K562 (cell line): ENCODE measurements at regions not wholly inside any gene's neighbourhood (a gene's known extent, or its start where the extent isn't known, plus 50 kb on each side); places are given as distances from the start of the nearest gene placed in this dataset.
A peak's percentile ranks its signal among the peaks of the same experiment; 100 is the strongest.

ENCODE experiments used
- ATAC-seq: fragments of 200-7000 bp; cut with Tn5 transposase; 3 replicates; pipeline ENCODE4 v1.9.1; 2020; ENCODE audit warnings: moderate library complexity
- BruUV-seq: library from RNA; stranded (reverse); fragments of 400-500 nt; replicated peaks from 2 replicates; lab custom pipeline; 2021; lab: Mats Ljungman, UMichigan
- CTCF ChIA-PET: fragments of 300-600 bp; formaldehyde crosslinking; extraction: SDS; loops from one replicate; lab custom pipeline; 2021; ENCODE audit warnings: low intra/inter-chr PET ratio; lab: Yijun Ruan, JAX
- POLR2A ChIA-PET: fragments of 300-600, 350-650 bp; sonication (Branson Sonifier 250); formaldehyde crosslinking; extraction: SDS; loops from one replicate; lab custom pipeline; 2021; ENCODE audit warnings: antibody characterized with exemption, inconsistent platforms; lab: Yijun Ruan, JAX
- DNase-seq, 4 experiments: peaks; one replicate each; pipeline versions ENCODE4 v3.0.0 to v3.0.0-alpha.2; 2011 to 2018; ENCODE audit warnings: low spot score in 3 of 4, mixed read lengths in 3 of 4; ENCODE audit errors: extremely low read depth in 1 of 4
- FAIRE-seq: peaks from 2 replicates; lab custom pipeline; 2011; peaks lifted over from hg19 to GRCh38; lab: Jason Lieb, UNC
- H2AFZ ChIP-seq: 2 replicates; pipeline ENCODE4 v1.6.0; 2011; ENCODE audit warnings: low read depth, low read length, control low read depth, inconsistent platforms
- H3K27ac ChIP-seq: fragments of 200-600 bp; 3 replicates; pipeline ENCODE4 v1.8.0; 2011; ENCODE audit warnings: low read depth, mild to moderate bottlenecking, control low read depth, inconsistent platforms, low read length, moderate library complexity, mixed read lengths; ENCODE audit errors: extremely low read depth
- H3K27me3 ChIP-seq, 2 experiments: fragments of 300-600 bp in 1 of 2; 2 replicates in 1 of 2; 3 replicates in 1 of 2; pipeline versions ENCODE4 v1.6.0 to v1.8.0; 2011; ENCODE audit warnings: inconsistent platforms in 2 of 2, low read length in 2 of 2, mild to moderate bottlenecking in 1 of 2, mixed read lengths in 1 of 2, moderate library complexity in 1 of 2; ENCODE audit not compliant: control insufficient read depth in 2 of 2, insufficient read depth in 2 of 2
- H3K36me3 ChIP-seq: fragments of 300-600 bp; 3 replicates; pipeline ENCODE4 v1.8.0; 2011; ENCODE audit warnings: mild to moderate bottlenecking, low read length, inconsistent platforms; ENCODE audit not compliant: control insufficient read depth, insufficient read depth
- H3K4me1 ChIP-seq, 2 experiments: fragments of 200-600 bp in 1 of 2; replicated peaks in 1 of 2; 2 replicates in 1 of 2; 3 replicates in 1 of 2; pipeline versions ENCODE4 v1.5.1 to v1.8.0; 2011; ENCODE audit warnings: inconsistent platforms in 2 of 2, low read length in 2 of 2, mild to moderate bottlenecking in 1 of 2, mixed read lengths in 1 of 2, moderate library complexity in 1 of 2; ENCODE audit not compliant: control insufficient read depth in 2 of 2, insufficient read depth in 2 of 2
- H3K4me2 ChIP-seq: 2 replicates; pipeline ENCODE4 v1.6.1; 2011; ENCODE audit warnings: low read length, control low read depth, inconsistent platforms, mixed read lengths; ENCODE audit not compliant: insufficient read depth
- H3K4me3 ChIP-seq: fragments of 200-600 bp; sonication (generic), shearing (Covaris generic); 2 replicates; pipeline ENCODE4 v1.5.1; 2016; ENCODE audit warnings: control low read depth, inconsistent platforms
- H3K79me2 ChIP-seq: fragments of 200-600 bp; 3 replicates; pipeline ENCODE4 v1.8.0; 2011; ENCODE audit warnings: low read length, inconsistent platforms; ENCODE audit not compliant: control insufficient read depth, insufficient read depth
- H3K9ac ChIP-seq, 2 experiments: 2 replicates each; pipeline versions ENCODE4 v1.6.0 to v1.6.1; 2011; ENCODE audit warnings: low read depth in 2 of 2, low read length in 2 of 2, control low read depth in 1 of 2, inconsistent platforms in 1 of 2, mild to moderate bottlenecking in 1 of 2, mixed read lengths in 1 of 2; ENCODE audit not compliant: insufficient read depth in 1 of 2
- H3K9me1 ChIP-seq: one replicate; pipeline ENCODE4 v1.6.0; 2011; ENCODE audit warnings: inconsistent platforms, mild to moderate bottlenecking, low read length, moderate library complexity; ENCODE audit not compliant: control insufficient read depth, insufficient read depth
- H3K9me3 ChIP-seq: replicated peaks from 2 replicates; pipeline ENCODE4 v1.5.1; 2011; ENCODE audit warnings: low read depth, low read length, inconsistent platforms; ENCODE audit not compliant: control insufficient read depth, insufficient read depth
- H4K20me1 ChIP-seq: replicated peaks from 2 replicates; pipeline ENCODE4 v1.6.1; 2011; ENCODE audit warnings: low read length, inconsistent platforms, mixed read lengths; ENCODE audit not compliant: control insufficient read depth, insufficient read depth
- FOXA1 ChIP-seq: fragments of 450-650 bp; IDR thresholded peaks from 2 replicates; pipeline ENCODE4 v1.6.1; 2016; ENCODE audit warnings: mild to moderate bottlenecking, borderline replicate concordance
- GTF3C2 ChIP-seq: IDR thresholded peaks from 3 replicates; pipeline ENCODE4 v1.6.1; 2011; ENCODE audit warnings: borderline replicate concordance, mild to moderate bottlenecking, moderate library complexity; ENCODE audit not compliant: insufficient read length; ENCODE audit errors: extremely low read depth
- HLTF ChIP-seq: fragments of 450-650 bp; IDR thresholded peaks from 2 replicates; pipeline ENCODE4 v1.6.1; 2016
- MAFF ChIP-seq: IDR thresholded peaks from 2 replicates; pipeline ENCODE4 v1.6.1; 2012; ENCODE audit warnings: low read length, improper control_type of control experiment
- RAD21 ChIP-seq, 2 experiments: fragments of 250-450 bp in 1 of 2; fragments of 450-650 bp in 1 of 2; sonication (Bioruptor Pico) in 1 of 2; formaldehyde crosslinking in 1 of 2; IDR thresholded peaks in 1 of 2; conservative IDR thresholded peaks in 1 of 2; 2 replicates each; pipeline versions ENCODE4 v1.4.0 to v1.8.0; 2020 to 2022; ENCODE audit warnings: mild to moderate bottlenecking in 2 of 2, moderate library complexity in 1 of 2
- SIRT6 ChIP-seq: IDR thresholded peaks from one replicate; pipeline ENCODE4 v1.6.1; 2012; ENCODE audit warnings: low read depth, mild to moderate bottlenecking, control low read depth, inconsistent platforms, low read length, moderate library complexity
- SP1 ChIP-seq: sonication (generic); formaldehyde crosslinking; IDR thresholded peaks from 2 replicates; pipeline ENCODE4 v1.8.1; 2022; ENCODE audit warnings: mild to moderate bottlenecking, missing genetic modification reagents
- TCF7 ChIP-seq: sonication (generic); IDR thresholded peaks from 2 replicates; pipeline ENCODE4 v1.6.1; 2016; ENCODE audit warnings: antibody characterized with exemption, borderline replicate concordance
- WGBS: fragments of 100-300 bp; shearing (Covaris generic); methylation state at CpG from one replicate; pipeline ENCODE4 v1.1.6; 2016; ENCODE audit warnings: low coverage, mixed read lengths; ENCODE audit not compliant: insufficient coverage; ENCODE audit errors: missing lambda C conversion rate; 5-methylcytosine and 5-hydroxymethylcytosine counted together
- in situ Hi-C: fragments of 300-500 bp; cut with MboI; formaldehyde crosslinking; loops from 4 replicates; pipeline ENCODE4 v1.15.0; 2018; ENCODE audit warnings: inconsistent platforms, mixed read lengths
- intact Hi-C: fragments of 100-400 bp; cut with micrococcal nuclease; formaldehyde crosslinking; loops from 2 replicates; pipeline ENCODE4 v1.14.2; 2022
- TF ChIP-seq, protein P1 (sequence below): fragments of 450-650 bp; IDR thresholded peaks from 2 replicates; pipeline ENCODE4 v1.6.1; 2017; ENCODE audit warnings: antibody characterized with exemption, mild to moderate bottlenecking
- TF ChIP-seq, protein P2 (sequence below): fragments of 250-450 bp; sonication (Bioruptor Pico); IDR thresholded peaks from 2 replicates; pipeline ENCODE4 v1.8.0; 2021; ENCODE audit warnings: moderate library complexity, mild to moderate bottlenecking, inconsistent platforms

DNA sequence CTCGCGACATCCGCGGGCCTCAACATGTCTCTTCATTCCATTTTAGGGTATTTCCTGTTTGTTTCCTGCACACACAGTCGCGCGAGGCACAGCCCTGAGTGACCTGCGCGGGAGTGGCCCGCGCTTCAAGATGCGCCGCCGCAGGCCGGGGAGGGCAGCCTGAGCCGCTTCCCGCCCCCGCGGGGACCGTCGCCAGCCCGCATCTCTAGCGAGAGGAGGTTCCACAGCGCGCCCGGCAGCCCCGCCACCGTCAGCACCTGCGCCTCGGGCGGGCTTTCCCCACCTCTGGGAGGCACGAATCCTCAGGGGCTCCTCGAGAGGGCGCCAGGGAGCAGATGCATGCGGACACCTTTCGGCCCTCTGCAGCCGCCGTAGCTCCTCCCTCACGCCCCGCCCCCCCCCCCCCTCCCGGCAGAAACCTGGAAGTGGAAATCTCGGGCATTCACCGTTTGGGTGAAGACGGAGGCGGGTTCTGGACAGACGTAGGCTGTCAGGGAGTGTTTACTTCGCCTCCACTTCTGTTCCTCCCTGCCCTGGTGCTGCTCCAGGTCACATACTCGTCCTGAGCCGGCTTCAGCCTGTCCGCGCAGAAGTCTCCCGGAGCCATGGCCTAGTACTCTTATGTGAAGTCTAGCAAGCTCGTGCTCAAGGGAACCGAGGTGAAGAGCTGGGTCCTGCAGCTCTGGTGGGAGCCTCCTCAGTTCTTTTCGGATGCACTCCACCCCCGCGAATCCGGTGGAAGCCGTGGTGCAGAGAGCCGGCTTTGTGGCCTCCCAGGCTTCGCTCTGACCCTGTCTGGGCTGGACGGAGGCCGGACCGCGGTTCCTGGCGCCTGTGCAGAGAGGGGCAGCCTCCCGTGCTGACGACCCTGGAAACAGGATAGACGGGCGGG lies 880.5 kb upstream of the DEFB115 start:
- H3K27ac ChIP-seq = peak overlapping the region; percentile 80; the same call in 2 of the 3 replicates
- peak; percentile 99 for ATAC-seq
- peaks cover 0 to 5% of the 10 kb centered on the region in 2 experiments; a peak in 2 of 5 replicates for H3K4me1 ChIP-seq
- H3K4me2 ChIP-seq = peak overlapping the region; percentile 83
- intact Hi-C loops (loop anchor here (10.0 kb wide), 1 partner anchor 208 kb away; no protein-coding TSS in a partner anchor), in situ Hi-C loops (no loop called here)
- H3K36me3 ChIP-seq = no peaks in the 10 kb centered on the region
- peaks cover 16% of the 10 kb centered on the region; the same call in 2 of the 3 replicates for H3K79me2 ChIP-seq
- no peak for FAIRE-seq
- no peaks in the 10 kb centered on the region for H3K9me1 ChIP-seq
- H3K4me3 ChIP-seq = peak overlapping the region; percentile 81
- H2AFZ ChIP-seq = peak overlapping the region; percentile 98
- 2% methylated on average over 51 of the region's 70 CpGs for WGBS
- peak; percentile 82 to 91 (median 84) for DNase-seq
- peak overlapping the region; percentile 73 to 93 for H3K9ac ChIP-seq
- POLR2A ChIA-PET = no interaction called here
- no peaks in the 10 kb centered on the region for H3K27me3 ChIP-seq
- H4K20me1 ChIP-seq = no peaks in the 10 kb centered on the region
- TSS peak; percentile 83 for BruUV-seq
- CTCF ChIA-PET = no interaction called here
- no peaks in the 10 kb centered on the region; the same call in 1 of the 2 replicates for H3K9me3 ChIP-seq
- TF ChIP-seq GTF3C2 (no peak), RAD21 (CRISPR knock-in tag; conservative IDR thresholded peaks at IDR 0.05 in 1 of 2, IDR thresholded peaks at IDR 0.05 in 1 of 2) (0 out of 4 replicates have a peak, but pooled peaks of 1 of the 2 experiments have one; percentile 21), MAFF (no peak), SIRT6 (no peak), SP1 (CRISPR knock-in tag) (peak; percentile 67), HLTF (no peak), FOXA1 (no peak), TCF7 (no peak)
- TF ChIP-seq, protein P1, sequence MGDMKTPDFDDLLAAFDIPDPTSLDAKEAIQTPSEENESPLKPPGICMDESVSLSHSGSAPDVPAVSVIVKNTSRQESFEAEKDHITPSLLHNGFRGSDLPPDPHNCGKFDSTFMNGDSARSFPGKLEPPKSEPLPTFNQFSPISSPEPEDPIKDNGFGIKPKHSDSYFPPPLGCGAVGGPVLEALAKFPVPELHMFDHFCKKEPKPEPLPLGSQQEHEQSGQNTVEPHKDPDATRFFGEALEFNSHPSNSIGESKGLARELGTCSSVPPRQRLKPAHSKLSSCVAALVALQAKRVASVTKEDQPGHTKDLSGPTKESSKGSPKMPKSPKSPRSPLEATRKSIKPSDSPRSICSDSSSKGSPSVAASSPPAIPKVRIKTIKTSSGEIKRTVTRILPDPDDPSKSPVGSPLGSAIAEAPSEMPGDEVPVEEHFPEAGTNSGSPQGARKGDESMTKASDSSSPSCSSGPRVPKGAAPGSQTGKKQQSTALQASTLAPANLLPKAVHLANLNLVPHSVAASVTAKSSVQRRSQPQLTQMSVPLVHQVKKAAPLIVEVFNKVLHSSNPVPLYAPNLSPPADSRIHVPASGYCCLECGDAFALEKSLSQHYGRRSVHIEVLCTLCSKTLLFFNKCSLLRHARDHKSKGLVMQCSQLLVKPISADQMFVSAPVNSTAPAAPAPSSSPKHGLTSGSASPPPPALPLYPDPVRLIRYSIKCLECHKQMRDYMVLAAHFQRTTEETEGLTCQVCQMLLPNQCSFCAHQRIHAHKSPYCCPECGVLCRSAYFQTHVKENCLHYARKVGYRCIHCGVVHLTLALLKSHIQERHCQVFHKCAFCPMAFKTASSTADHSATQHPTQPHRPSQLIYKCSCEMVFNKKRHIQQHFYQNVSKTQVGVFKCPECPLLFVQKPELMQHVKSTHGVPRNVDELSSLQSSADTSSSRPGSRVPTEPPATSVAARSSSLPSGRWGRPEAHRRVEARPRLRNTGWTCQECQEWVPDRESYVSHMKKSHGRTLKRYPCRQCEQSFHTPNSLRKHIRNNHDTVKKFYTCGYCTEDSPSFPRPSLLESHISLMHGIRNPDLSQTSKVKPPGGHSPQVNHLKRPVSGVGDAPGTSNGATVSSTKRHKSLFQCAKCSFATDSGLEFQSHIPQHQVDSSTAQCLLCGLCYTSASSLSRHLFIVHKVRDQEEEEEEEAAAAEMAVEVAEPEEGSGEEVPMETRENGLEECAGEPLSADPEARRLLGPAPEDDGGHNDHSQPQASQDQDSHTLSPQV = 0 out of 2 replicates have a peak, but pooled peaks have one; percentile 22
- TF ChIP-seq, protein P2, sequence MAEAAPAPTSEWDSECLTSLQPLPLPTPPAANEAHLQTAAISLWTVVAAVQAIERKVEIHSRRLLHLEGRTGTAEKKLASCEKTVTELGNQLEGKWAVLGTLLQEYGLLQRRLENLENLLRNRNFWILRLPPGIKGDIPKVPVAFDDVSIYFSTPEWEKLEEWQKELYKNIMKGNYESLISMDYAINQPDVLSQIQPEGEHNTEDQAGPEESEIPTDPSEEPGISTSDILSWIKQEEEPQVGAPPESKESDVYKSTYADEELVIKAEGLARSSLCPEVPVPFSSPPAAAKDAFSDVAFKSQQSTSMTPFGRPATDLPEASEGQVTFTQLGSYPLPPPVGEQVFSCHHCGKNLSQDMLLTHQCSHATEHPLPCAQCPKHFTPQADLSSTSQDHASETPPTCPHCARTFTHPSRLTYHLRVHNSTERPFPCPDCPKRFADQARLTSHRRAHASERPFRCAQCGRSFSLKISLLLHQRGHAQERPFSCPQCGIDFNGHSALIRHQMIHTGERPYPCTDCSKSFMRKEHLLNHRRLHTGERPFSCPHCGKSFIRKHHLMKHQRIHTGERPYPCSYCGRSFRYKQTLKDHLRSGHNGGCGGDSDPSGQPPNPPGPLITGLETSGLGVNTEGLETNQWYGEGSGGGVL = no peak
